ENCODE measurements at regions not wholly inside any gene's neighbourhood (a gene's known extent, or its start where the extent isn't known, plus 50 kb on each side); places are given as distances from the start of the nearest gene placed in this dataset.

DNA sequence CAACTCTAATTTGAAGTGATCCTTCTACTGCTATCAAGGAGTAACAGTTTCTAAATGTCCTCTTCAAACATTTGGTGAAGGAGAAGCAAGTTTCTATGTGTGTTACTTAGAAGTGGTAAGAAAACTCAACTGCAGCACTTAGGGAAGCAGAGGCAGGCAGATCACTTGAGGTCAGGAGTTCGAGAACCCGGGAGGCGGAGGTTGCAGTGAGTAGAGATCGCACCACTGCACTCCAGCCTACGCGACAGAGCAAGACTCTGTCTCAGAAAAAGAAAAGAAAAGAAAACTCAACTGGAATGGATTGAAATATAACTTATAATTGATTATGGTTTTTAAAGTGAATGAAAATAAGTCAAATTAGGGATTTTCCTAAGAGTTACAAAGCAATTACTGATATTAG is 169.7 kb upstream of the ATP2B1 start:
- TF ChIP-seq GATA2 (IDR thresholded peaks at IDR 0.05; ENCODE audit: low read depth, low read length) (no peak), GATA3 (IDR thresholded peaks at IDR 0.05; ENCODE audit: low read depth, low read length) (no peak)

Data from SH-SY5Y (cell line).